GM12878 (cell line): ENCODE measurements at regions not wholly inside any gene's neighbourhood (a gene's known extent, or its start where the extent isn't known, plus 50 kb on each side); places are given as distances from the start of the nearest gene placed in this dataset.

Experiments used
- ATAC-seq: fragments of 200-7000 bp; cut with Tn5 transposase; 3 replicates; pipeline ENCODE4 v1.9.1; 2020; ENCODE audit warnings: mild to moderate bottlenecking, moderate library complexity
- BruUV-seq: library from RNA; stranded (reverse); fragments of 400-500 nt; replicated peaks from 2 replicates; lab custom pipeline; 2021; lab: Mats Ljungman, UMichigan
- CTCF ChIA-PET: fragments of 300-600 bp; sonication (Branson Sonifier 250); formaldehyde crosslinking; extraction: SDS; loops from one replicate; lab custom pipeline; 2021; ENCODE audit warnings: inconsistent platforms; lab: Yijun Ruan, JAX
- POLR2A ChIA-PET: fragments of 350-600 bp; formaldehyde crosslinking; extraction: SDS; loops from one replicate; lab custom pipeline; 2021; ENCODE audit warnings: inconsistent platforms; lab: Charles Lee
- RAD21 ChIA-PET: fragments of 300-600 bp; sonication (Branson Sonifier 250); formaldehyde crosslinking; loops from one replicate; lab custom pipeline; 2023; ENCODE audit warnings: antibody characterized with exemption; ENCODE audit not compliant: unreplicated experiment; lab: Charles Lee
- SMC1A ChIA-PET: fragments of 300-600 bp; sonication (Branson Sonifier 250); formaldehyde crosslinking; loops from one replicate; lab custom pipeline; 2023; ENCODE audit not compliant: unreplicated experiment, uncharacterized antibody; lab: Charles Lee
- DNase-seq: peaks from one replicate; pipeline ENCODE4 v3.0.0-alpha.2; 2011; ENCODE audit warnings: low read depth, low spot score
- FAIRE-seq: peaks from 3 replicates; lab custom pipeline; 2011; peaks lifted over from hg19 to GRCh38; lab: Jason Lieb, UNC
- H2AFZ ChIP-seq: 2 replicates; pipeline ENCODE4 v1.6.0; 2011; ENCODE audit warnings: low read depth, low read length, control low read depth; ENCODE audit not compliant: control insufficient read depth
- H3K27ac ChIP-seq: 2 replicates; pipeline ENCODE4 v1.5.1; 2011; ENCODE audit warnings: control low read depth; ENCODE audit not compliant: control insufficient read depth, insufficient read depth
- H3K27me3 ChIP-seq, 2 experiments: replicated peaks in 1 of 2; 2 replicates each; pipeline versions ENCODE4 v1.6.0 to v1.6.1; 2011; ENCODE audit warnings: low read length in 1 of 2; ENCODE audit not compliant: control insufficient read depth in 2 of 2, insufficient read depth in 2 of 2
- H3K36me3 ChIP-seq, 2 experiments: 2 replicates each; pipeline ENCODE4 v1.5.1; 2011; ENCODE audit warnings: low read length in 1 of 2; ENCODE audit not compliant: control insufficient read depth in 2 of 2, insufficient read depth in 2 of 2
- H3K4me1 ChIP-seq: 2 replicates; pipeline ENCODE4 v1.6.1; 2011; ENCODE audit warnings: mild to moderate bottlenecking, low read length, moderate library complexity, mixed read lengths; ENCODE audit not compliant: control insufficient read depth, insufficient read depth
- H3K4me2 ChIP-seq: 2 replicates; pipeline ENCODE4 v1.6.0; 2011; ENCODE audit warnings: control low read depth; ENCODE audit not compliant: control insufficient read depth, insufficient read depth
- H3K4me3 ChIP-seq: fragments of 200-600 bp; sonication (generic); 2 replicates; pipeline ENCODE4 v1.5.1; 2016
- H3K79me2 ChIP-seq: 2 replicates; pipeline ENCODE4 v1.6.0; 2011; ENCODE audit warnings: low read length; ENCODE audit not compliant: control insufficient read depth, insufficient read depth
- H3K9ac ChIP-seq: 2 replicates; pipeline ENCODE4 v1.8.0; 2011; ENCODE audit warnings: low read length, control low read depth, mixed read lengths; ENCODE audit not compliant: control insufficient read depth, insufficient read depth
- H3K9me3 ChIP-seq: replicated peaks from 3 replicates; pipeline ENCODE4 v1.5.1; 2011; ENCODE audit warnings: mild to moderate bottlenecking, low read length; ENCODE audit not compliant: control insufficient read depth, insufficient read depth
- H4K20me1 ChIP-seq: 2 replicates; pipeline ENCODE4 v1.6.0; 2011; ENCODE audit not compliant: control insufficient read depth, insufficient read depth
- CBX3 ChIP-seq: fragments of 200-600 bp; sonication (generic); IDR thresholded peaks from 2 replicates; pipeline ENCODE4 v1.6.1; 2016; ENCODE audit warnings: low read depth, borderline replicate concordance
- DPF2 ChIP-seq: fragments of 450-650 bp; IDR thresholded peaks from 2 replicates; pipeline ENCODE4 v1.6.1; 2017; ENCODE audit warnings: mild to moderate bottlenecking
- E2F4 ChIP-seq: IDR thresholded peaks from 2 replicates; pipeline ENCODE4 v1.6.1; 2012; ENCODE audit warnings: low read depth, low read length, improper control_type of control experiment
- HCFC1 ChIP-seq: fragments of 150-350 bp; IDR thresholded peaks from 2 replicates; pipeline ENCODE4 v1.6.1; 2014; ENCODE audit warnings: low read length
- HDAC6 ChIP-seq: fragments of 200-600 bp; sonication (generic); IDR thresholded peaks from one replicate; pipeline ENCODE4 v1.8.0; 2017; ENCODE audit warnings: antibody characterized with exemption; ENCODE audit not compliant: unreplicated experiment
- MTA3 ChIP-seq: IDR thresholded peaks from 2 replicates; pipeline ENCODE4 v1.6.1; 2012; ENCODE audit warnings: low read length, inconsistent platforms, borderline replicate concordance
- NFYA ChIP-seq: IDR thresholded peaks from 2 replicates; pipeline ENCODE4 v1.6.1; 2011; ENCODE audit warnings: low read depth, mild to moderate bottlenecking, low read length, improper control_type of control experiment, borderline replicate concordance
- SMC3 ChIP-seq: IDR thresholded peaks from 2 replicates; pipeline ENCODE4 v1.6.1; 2011; ENCODE audit warnings: low read length, improper control_type of control experiment, borderline replicate concordance
- TAF1 ChIP-seq: IDR thresholded peaks from 2 replicates; pipeline ENCODE4 v1.6.1; 2011; ENCODE audit warnings: mild to moderate bottlenecking, low read depth, low read length, borderline replicate concordance
- YBX1 ChIP-seq: fragments of 450-650 bp; IDR thresholded peaks from 2 replicates; pipeline ENCODE4 v1.6.1; 2016; ENCODE audit warnings: antibody characterized with exemption
- ZBED1 ChIP-seq: IDR thresholded peaks from 2 replicates; pipeline ENCODE4 v1.6.1; 2016; ENCODE audit warnings: borderline replicate concordance
- WGBS: methylation state at CpG from one replicate; pipeline ENCODE4 v1.1.6; 2016; ENCODE audit warnings: low lambda C conversion rate; ENCODE audit not compliant: insufficient replicate concordance, insufficient coverage; ENCODE audit errors: missing lambda C conversion rate; 5-methylcytosine and 5-hydroxymethylcytosine counted together
- in situ Hi-C: fragments of 300-500 bp; cut with MboI; formaldehyde crosslinking; loops from 9 replicates; pipeline ENCODE4 v1.14.3; 2018; ENCODE audit warnings: mixed read lengths
- intact Hi-C: fragments of 100-400 bp; cut with micrococcal nuclease; formaldehyde crosslinking; loops from one replicate; pipeline ENCODE4 v1.14.2; 2022; ENCODE audit not compliant: unreplicated experiment
- TF ChIP-seq, protein P1 (sequence below): IDR thresholded peaks from 2 replicates; pipeline ENCODE4 v1.6.1; 2012; ENCODE audit warnings: low read length, inconsistent platforms

DNA sequence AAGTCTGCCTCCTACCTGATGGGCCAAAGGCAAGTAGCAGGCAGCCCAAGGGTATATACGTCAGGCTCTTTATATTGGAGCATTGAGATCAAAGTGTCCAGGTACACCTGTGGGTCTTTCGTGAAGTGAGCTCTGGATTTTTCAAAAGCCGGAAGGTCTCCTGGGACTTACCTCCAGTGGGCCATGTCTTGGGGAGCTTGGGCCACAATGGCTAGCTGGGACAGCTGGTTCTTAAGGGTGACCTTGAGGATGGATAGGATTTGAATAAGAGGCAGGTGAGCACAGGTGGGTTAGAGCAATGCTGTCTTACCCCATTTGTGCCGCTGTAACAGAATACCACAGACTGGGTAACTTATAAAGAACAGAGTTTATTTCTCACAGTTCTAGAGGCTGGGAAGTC lies 153.4 kb downstream of the CDC5L start (continued):
- no peak for TF ChIP-seq YBX1

GRCh38 chr6:44542401-44543116 lies 155.1 kb downstream of the CDC5L start:
- no peak for FAIRE-seq
- Histone ChIP-seq H3K4me2 (no peak overlapping the region), H2AFZ (no peak overlapping the region)

More at GRCh38 chr6:44542401-44543116, 155.1 kb downstream of the CDC5L start:
- SMC1A ChIA-PET: interaction anchor here (1.0 kb wide), 1 partner anchor 9 kb away, joined by 3 read pairs; no protein-coding TSS in a partner anchor
- H3K27ac ChIP-seq: no peak overlapping the region
- H3K9ac ChIP-seq: no peak overlapping the region
- no peaks in the 10 kb centered on the region for H3K4me1 ChIP-seq
- peaks cover 2% of the 10 kb centered on the region in 2 experiments; a peak in 1 of 4 replicates for H3K27me3 ChIP-seq
- H4K20me1 ChIP-seq: no peaks in the 10 kb centered on the region
- no TSS peak for BruUV-seq
- DNase-seq (no peak), ATAC-seq (no peak)
- POLR2A ChIA-PET: no interaction called here
- H3K36me3 ChIP-seq: no peaks in the 10 kb centered on the region
- intact Hi-C loops: no loop called here
- no peak for TF ChIP-seq NFYA
- TF ChIP-seq HCFC1: no peak
- TF ChIP-seq DPF2: no peak
- no peak for TF ChIP-seq SMC3
- no peak for TF ChIP-seq ZBED1
- no peak for TF ChIP-seq MTA3
- no peak for TF ChIP-seq TAF1
- no peak for TF ChIP-seq CBX3
- no peak for TF ChIP-seq E2F4
- TF ChIP-seq, protein P1, sequence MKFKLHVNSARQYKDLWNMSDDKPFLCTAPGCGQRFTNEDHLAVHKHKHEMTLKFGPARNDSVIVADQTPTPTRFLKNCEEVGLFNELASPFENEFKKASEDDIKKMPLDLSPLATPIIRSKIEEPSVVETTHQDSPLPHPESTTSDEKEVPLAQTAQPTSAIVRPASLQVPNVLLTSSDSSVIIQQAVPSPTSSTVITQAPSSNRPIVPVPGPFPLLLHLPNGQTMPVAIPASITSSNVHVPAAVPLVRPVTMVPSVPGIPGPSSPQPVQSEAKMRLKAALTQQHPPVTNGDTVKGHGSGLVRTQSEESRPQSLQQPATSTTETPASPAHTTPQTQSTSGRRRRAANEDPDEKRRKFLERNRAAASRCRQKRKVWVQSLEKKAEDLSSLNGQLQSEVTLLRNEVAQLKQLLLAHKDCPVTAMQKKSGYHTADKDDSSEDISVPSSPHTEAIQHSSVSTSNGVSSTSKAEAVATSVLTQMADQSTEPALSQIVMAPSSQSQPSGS: no peak
- no peak for TF ChIP-seq HDAC6
- RAD21 ChIA-PET: no interaction called here
- H3K79me2 ChIP-seq: no peaks in the 10 kb centered on the region
- in situ Hi-C loops: no loop called here
- 31% methylated on average over 21 of the region's 21 CpGs for WGBS
- H3K4me3 ChIP-seq: no peak overlapping the region
- H3K9me3 ChIP-seq: no peaks in the 10 kb centered on the region
- CTCF ChIA-PET: no interaction called here
